ENCODE measurements at regions not wholly inside any gene's neighbourhood (a gene's known extent, or its start where the extent isn't known, plus 50 kb on each side); places are given as distances from the start of the nearest gene placed in this dataset.

DNA sequence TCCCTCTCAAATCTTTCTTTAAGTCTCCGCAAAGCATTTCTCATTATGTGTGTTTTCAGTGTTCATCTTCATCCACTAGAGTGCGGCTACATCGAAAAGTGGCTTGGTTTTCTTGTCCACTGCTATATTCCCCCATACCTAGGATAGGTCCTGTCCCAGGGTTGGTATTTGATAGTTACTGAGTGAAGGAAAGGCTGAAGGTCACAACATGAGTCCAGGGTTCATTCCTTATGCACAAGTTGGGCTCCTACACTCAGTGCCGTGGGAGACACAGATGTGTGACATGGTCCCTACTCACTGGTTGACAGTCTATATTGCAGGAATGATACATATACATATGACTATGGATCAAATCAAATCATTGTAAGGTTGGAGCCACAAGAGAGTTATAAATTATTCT is 55.4 kb upstream of the RELL1 start:
- TF ChIP-seq, protein P1, sequence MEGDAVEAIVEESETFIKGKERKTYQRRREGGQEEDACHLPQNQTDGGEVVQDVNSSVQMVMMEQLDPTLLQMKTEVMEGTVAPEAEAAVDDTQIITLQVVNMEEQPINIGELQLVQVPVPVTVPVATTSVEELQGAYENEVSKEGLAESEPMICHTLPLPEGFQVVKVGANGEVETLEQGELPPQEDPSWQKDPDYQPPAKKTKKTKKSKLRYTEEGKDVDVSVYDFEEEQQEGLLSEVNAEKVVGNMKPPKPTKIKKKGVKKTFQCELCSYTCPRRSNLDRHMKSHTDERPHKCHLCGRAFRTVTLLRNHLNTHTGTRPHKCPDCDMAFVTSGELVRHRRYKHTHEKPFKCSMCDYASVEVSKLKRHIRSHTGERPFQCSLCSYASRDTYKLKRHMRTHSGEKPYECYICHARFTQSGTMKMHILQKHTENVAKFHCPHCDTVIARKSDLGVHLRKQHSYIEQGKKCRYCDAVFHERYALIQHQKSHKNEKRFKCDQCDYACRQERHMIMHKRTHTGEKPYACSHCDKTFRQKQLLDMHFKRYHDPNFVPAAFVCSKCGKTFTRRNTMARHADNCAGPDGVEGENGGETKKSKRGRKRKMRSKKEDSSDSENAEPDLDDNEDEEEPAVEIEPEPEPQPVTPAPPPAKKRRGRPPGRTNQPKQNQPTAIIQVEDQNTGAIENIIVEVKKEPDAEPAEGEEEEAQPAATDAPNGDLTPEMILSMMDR (IDR thresholded peaks at IDR 0.05) = no peak
- TF ChIP-seq POLR2A (IDR thresholded peaks at IDR 0.05) = no peak
